GM12892 (cell line): ENCODE measurements at regions not wholly inside any gene's neighbourhood (a gene's known extent, or its start where the extent isn't known, plus 50 kb on each side); places are given as distances from the start of the nearest gene placed in this dataset.

Source experiments
- POLR2A ChIP-seq: IDR thresholded peaks from 2 replicates; pipeline ENCODE4 v1.6.1; 2011; ENCODE audit warnings: low read depth, low read length, control low read depth
- POLR2AphosphoS5 ChIP-seq: IDR thresholded peaks from 2 replicates; pipeline ENCODE4 v1.6.1; 2011; ENCODE audit warnings: low read depth, low read length, control low read depth

DNA sequence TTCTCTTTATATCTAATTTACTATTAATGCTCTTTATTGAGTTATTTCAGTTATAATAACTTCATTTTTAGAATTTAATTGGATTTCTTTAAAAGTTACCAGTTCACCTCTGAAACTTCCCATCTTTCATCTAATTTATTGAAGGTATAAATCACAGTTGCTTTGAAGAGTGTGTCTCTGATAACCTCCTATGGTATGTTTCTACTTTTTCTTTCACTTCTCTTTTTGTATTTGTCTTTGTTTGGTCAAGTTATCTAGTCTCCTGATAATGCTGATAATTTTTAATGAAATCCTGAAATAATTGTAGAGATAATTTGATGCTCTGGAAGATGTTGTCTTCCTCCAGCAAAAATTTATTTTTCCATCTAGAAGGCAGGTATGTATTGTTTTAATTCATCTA lies 141.6 kb upstream of the NPY2R start:
- TF ChIP-seq POLR2AphosphoS5 (no peak), POLR2A (no peak)
